Glutamatergic neuron (in vitro differentiated cells): ENCODE measurements at regions not wholly inside any gene's neighbourhood (a gene's known extent, or its start where the extent isn't known, plus 50 kb on each side); places are given as distances from the start of the nearest gene placed in this dataset.

Source experiments
- DNase-seq: peaks from one replicate; pipeline ENCODE4 v3.0.0; 2022
- H3K27ac Mint-ChIP-seq: one replicate; pipeline ENCODE4 v1.8.0; 2020; ENCODE audit warnings: mild to moderate bottlenecking, mixed read lengths, inconsistent platforms; ENCODE audit not compliant: unreplicated experiment
- H3K27me3 Mint-ChIP-seq: one replicate; pipeline ENCODE4 v1.8.0; 2020; ENCODE audit warnings: mild to moderate bottlenecking, moderate library complexity, mixed read lengths, inconsistent platforms; ENCODE audit not compliant: unreplicated experiment
- H3K36me3 Mint-ChIP-seq: one replicate; pipeline ENCODE4 v1.8.0; 2020; ENCODE audit warnings: mild to moderate bottlenecking, mixed read lengths, inconsistent platforms; ENCODE audit not compliant: unreplicated experiment
- H3K4me1 Mint-ChIP-seq: one replicate; pipeline ENCODE4 v1.8.0; 2020; ENCODE audit warnings: mild to moderate bottlenecking, low read depth, mixed read lengths, inconsistent platforms; ENCODE audit not compliant: unreplicated experiment
- H3K4me3 Mint-ChIP-seq: one replicate; pipeline ENCODE4 v1.8.0; 2020; ENCODE audit warnings: mild to moderate bottlenecking, mixed read lengths, inconsistent platforms; ENCODE audit not compliant: unreplicated experiment
- H3K9me3 Mint-ChIP-seq: one replicate; pipeline ENCODE4 v1.8.0; 2020; ENCODE audit warnings: mild to moderate bottlenecking, moderate library complexity, mixed read lengths, inconsistent platforms; ENCODE audit not compliant: unreplicated experiment
- CTCF ChIP-seq: fragments of 200-600 bp; sonication (generic); IDR thresholded peaks from one replicate; pipeline ENCODE4 v1.5.0; 2021; ENCODE audit not compliant: partially characterized antibody, unreplicated experiment

- peak; percentile 18 for DNase-seq
- no peaks in the 10 kb centered on the region for H3K36me3 Mint-ChIP-seq
- no peak for TF ChIP-seq CTCF
- no peaks in the 10 kb centered on the region for H3K9me3 Mint-ChIP-seq
- H3K4me1 Mint-ChIP-seq, result peaks cover 3% of the 10 kb centered on the region
- no peaks in the 10 kb centered on the region for H3K27me3 Mint-ChIP-seq
- H3K4me3 Mint-ChIP-seq, result no peak overlapping the region
- H3K27ac Mint-ChIP-seq, result no peak overlapping the region
Measured at GRCh38 chr5:103894882-103895281, 332.3 kb upstream of the NUDT12 start.

- H3K27me3 Mint-ChIP-seq, result no peaks in the 10 kb centered on the region
- DNase-seq, result no peak
- H3K27ac Mint-ChIP-seq, result no peak overlapping the region
- no peaks in the 10 kb centered on the region for H3K9me3 Mint-ChIP-seq
- no peak overlapping the region for H3K4me3 Mint-ChIP-seq
- no peak for TF ChIP-seq CTCF
- H3K36me3 Mint-ChIP-seq, result no peaks in the 10 kb centered on the region
- H3K4me1 Mint-ChIP-seq, result peaks cover 3% of the 10 kb centered on the region
Measured at GRCh38 chr5:103891151-103891550, 328.6 kb upstream of the NUDT12 start.

- Mint-ChIP-seq H3K4me3 (no peak overlapping the region), H3K27ac (no peak overlapping the region), H3K27me3 (no peaks in the 10 kb centered on the region), H3K4me1 (peaks cover 3% of the 10 kb centered on the region), H3K36me3 (no peaks in the 10 kb centered on the region), H3K9me3 (no peaks in the 10 kb centered on the region)
- DNase-seq, result no peak
- no peak for TF ChIP-seq CTCF
Measured at GRCh38 chr5:103890313-103890712, 327.7 kb upstream of the NUDT12 start.

- H3K9me3 Mint-ChIP-seq, result no peaks in the 10 kb centered on the region
- no peaks in the 10 kb centered on the region for H3K27me3 Mint-ChIP-seq
- no peak for DNase-seq
- H3K36me3 Mint-ChIP-seq, result no peaks in the 10 kb centered on the region
- H3K4me3 Mint-ChIP-seq, result no peak overlapping the region
- TF ChIP-seq CTCF, result no peak
- H3K4me1 Mint-ChIP-seq, result peaks cover under 1% of the 10 kb centered on the region
- no peak overlapping the region for H3K27ac Mint-ChIP-seq
Measured at GRCh38 chr5:103889500-103890209, 327.1 kb upstream of the NUDT12 start.

- no peak for DNase-seq
- no peaks in the 10 kb centered on the region for H3K9me3 Mint-ChIP-seq
- no peaks in the 10 kb centered on the region for H3K36me3 Mint-ChIP-seq
- TF ChIP-seq CTCF, result no peak
- no peaks in the 10 kb centered on the region for H3K4me1 Mint-ChIP-seq
- H3K4me3 Mint-ChIP-seq, result no peak overlapping the region
- no peak overlapping the region for H3K27ac Mint-ChIP-seq
- H3K27me3 Mint-ChIP-seq, result peaks cover 2% of the 10 kb centered on the region
Measured at GRCh38 chr5:103886826-103887225, 324.2 kb upstream of the NUDT12 start.
